ENCODE measurements at regions not wholly inside any gene's neighbourhood (a gene's known extent, or its start where the extent isn't known, plus 50 kb on each side); places are given as distances from the start of the nearest gene placed in this dataset.

DNA sequence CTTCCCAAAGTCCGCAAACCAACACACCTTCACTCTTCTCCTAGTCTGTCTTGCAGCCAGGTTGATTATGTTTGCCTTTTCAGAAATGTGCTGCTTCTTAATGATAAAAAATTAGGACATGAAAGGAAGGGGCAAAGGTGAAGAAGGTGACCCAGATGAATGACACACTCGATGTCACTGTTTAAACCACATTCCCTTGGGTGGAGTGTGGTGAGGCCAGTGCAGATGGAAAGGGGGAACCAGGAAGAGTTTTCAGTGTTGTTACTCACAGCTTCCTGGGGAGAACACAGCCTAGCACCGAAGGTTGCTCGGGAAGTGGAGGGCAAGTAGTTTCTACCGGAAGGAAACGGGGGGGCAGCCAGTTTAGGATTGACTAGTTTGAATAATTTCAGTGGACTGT lies 57.2 kb upstream of the BOD1L2 start:
- TF ChIP-seq HDGF (IDR thresholded peaks at IDR 0.05; ENCODE audit: borderline replicate concordance) (no peak), CTBP1 (IDR thresholded peaks at IDR 0.05; ENCODE audit: borderline replicate concordance) (no peak), FOXM1 (IDR thresholded peaks at IDR 0.05; ENCODE audit: borderline replicate concordance) (no peak), FOXA1 (IDR thresholded peaks at IDR 0.05) (no peak), SUZ12 (IDR thresholded peaks at IDR 0.05) (no peak), SP1 (IDR thresholded peaks at IDR 0.05) (no peak), TARDBP (IDR thresholded peaks at IDR 0.05) (no peak), FOXK2 (IDR thresholded peaks at IDR 0.05) (no peak), L3MBTL2 (conservative IDR thresholded peaks at IDR 0.05) (no peak), ZNF384 (IDR thresholded peaks at IDR 0.05) (no peak), BHLHE40 (IDR thresholded peaks at IDR 0.05; ENCODE audit: borderline replicate concordance) (no peak), ARNT (IDR thresholded peaks at IDR 0.05) (no peak)
- TF ChIP-seq, protein P1, sequence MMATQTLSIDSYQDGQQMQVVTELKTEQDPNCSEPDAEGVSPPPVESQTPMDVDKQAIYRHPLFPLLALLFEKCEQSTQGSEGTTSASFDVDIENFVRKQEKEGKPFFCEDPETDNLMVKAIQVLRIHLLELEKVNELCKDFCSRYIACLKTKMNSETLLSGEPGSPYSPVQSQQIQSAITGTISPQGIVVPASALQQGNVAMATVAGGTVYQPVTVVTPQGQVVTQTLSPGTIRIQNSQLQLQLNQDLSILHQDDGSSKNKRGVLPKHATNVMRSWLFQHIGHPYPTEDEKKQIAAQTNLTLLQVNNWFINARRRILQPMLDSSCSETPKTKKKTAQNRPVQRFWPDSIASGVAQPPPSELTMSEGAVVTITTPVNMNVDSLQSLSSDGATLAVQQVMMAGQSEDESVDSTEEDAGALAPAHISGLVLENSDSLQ (IDR thresholded peaks at IDR 0.05): no peak

Measured in HEK293T (cell line).